Fibroblast of mammary gland (primary cell): ENCODE measurements at regions not wholly inside any gene's neighbourhood (a gene's known extent, or its start where the extent isn't known, plus 50 kb on each side); places are given as distances from the start of the nearest gene placed in this dataset.
A peak's percentile ranks its signal among the peaks of the same experiment; 100 is the strongest.

Experiments
- DNase-seq: peaks from one replicate; pipeline ENCODE4 v3.0.0-alpha.2; 2010; ENCODE audit warnings: low read depth
- H3K4me3 ChIP-seq: 2 replicates; pipeline ENCODE4 v1.5.1; 2011; ENCODE audit warnings: low read depth, mild to moderate bottlenecking, low read length, moderate library complexity; ENCODE audit not compliant: control insufficient read depth
- CTCF ChIP-seq: conservative IDR thresholded peaks from 2 replicates; pipeline ENCODE4 v1.5.1; 2011; ENCODE audit warnings: low read depth, low read length, inconsistent platforms; ENCODE audit not compliant: control insufficient read depth, insufficient read depth

DNA sequence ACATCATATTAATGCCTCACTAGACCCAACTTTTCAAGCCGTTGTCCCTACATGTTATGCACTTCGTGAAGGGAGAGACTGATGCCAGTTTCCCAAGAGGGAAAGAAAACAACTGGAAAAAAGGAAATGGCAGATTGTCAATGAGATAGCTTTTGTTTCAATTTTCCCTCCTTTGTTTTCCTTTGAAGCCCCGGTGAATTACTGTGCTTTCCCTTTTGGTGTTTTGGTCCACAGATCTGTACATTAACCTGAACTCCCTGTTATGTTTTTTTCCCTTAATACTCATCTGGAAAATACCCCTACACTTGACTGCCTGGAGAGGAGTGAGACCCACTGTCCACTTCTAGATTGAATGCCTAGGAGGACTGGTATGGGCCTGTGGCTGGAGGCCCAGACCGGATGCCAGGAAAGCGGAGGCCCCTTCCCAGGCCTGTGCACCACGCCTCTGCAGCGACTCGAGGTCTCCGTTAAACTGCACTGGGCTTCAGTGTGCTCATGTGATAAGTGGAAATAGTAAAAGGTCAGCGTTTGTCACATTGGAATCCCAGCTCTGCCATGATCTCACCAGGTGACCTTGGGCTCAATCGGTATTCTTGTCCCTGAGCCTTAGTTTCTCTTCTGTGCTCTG lies 106.4 kb downstream of the GATA6 start:
- no peak for TF ChIP-seq CTCF
- no peak overlapping the region for H3K4me3 ChIP-seq
- DNase-seq, result no peak

GRCh38 chr18:22273101-22274039 lies 104.0 kb downstream of the GATA6 start:
- no peak for TF ChIP-seq CTCF
- H3K4me3 ChIP-seq, result no peak overlapping the region
- no peak for DNase-seq

- H3K4me3 ChIP-seq, result no peak overlapping the region
- DNase-seq, result no peak
- TF ChIP-seq CTCF, result no peak
Observed at GRCh38 chr18:22272242-22272641, 102.9 kb downstream of the GATA6 start.

DNA sequence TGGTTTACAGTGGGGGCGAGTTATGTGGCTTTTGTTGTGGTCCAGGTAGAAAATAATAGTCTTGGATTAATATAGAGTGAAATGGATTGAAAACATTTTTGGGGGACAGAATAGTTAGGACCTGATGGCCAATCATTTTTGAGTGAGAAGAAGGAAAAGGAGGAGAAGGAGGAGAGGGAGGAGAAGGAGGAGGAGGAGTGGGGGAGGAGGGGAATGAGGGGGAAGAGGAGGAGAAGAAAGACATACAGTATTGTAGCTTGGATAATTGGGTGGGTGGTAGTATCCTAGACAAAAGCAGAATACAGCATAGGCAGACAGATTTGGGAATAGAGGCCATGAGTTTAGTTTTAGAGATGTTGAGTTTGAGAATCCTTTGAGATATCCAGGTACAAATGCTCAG lies 101.6 kb downstream of the GATA6 start:
- no peak for DNase-seq
- no peak for TF ChIP-seq CTCF
- no peak overlapping the region for H3K4me3 ChIP-seq

DNA sequence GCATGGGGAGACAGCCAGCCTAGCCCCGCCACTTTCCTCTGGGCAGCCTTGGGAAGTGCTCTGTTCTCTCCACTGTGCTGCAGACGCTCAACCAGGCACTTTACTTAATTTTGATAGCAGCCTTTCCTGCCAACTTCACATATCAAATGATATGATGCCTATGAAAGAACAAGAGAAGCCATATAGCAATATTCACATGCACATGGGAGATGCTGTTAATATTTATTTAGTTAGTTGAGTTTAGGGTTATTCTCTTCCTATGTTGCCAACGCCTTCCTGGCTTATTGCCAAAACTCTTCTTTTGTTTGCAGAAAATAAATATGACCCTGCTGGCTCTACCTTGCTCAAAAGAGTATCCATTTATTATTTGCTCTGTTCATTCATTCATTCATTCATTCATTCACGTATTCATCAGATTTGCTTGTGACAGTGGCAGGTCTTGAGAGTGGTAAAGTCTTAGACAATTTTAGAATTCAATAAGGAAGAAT lies 99.3 kb downstream of the GATA6 start:
- no peak for TF ChIP-seq CTCF
- H3K4me3 ChIP-seq, result no peak overlapping the region
- no peak for DNase-seq

DNA sequence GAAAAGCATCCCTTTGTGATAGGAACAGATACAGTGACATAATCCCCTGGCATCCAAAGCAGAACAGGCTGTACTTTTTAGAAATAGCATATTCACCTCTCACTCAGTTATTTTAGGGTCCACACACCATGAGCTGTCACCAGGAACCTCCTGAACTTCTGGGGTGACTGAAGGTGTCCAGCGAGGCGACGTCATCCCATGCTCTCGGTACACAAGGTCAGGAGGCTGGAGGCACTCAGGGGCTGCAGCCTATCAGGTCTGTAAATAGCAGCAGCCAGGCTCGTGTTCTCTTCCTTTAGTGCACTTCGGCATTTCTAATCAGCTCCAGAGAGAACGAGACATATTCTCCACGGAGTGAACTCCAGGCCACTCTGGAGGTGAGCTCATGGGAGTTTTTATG lies 98.3 kb downstream of the GATA6 start:
- TF ChIP-seq CTCF, result no peak
- peak; percentile 38 for DNase-seq
- H3K4me3 ChIP-seq, result no peak overlapping the region
